ENCODE measurements at regions not wholly inside any gene's neighbourhood (a gene's known extent, or its start where the extent isn't known, plus 50 kb on each side); places are given as distances from the start of the nearest gene placed in this dataset.
A peak's percentile ranks its signal among the peaks of the same experiment; 100 is the strongest.

DNA sequence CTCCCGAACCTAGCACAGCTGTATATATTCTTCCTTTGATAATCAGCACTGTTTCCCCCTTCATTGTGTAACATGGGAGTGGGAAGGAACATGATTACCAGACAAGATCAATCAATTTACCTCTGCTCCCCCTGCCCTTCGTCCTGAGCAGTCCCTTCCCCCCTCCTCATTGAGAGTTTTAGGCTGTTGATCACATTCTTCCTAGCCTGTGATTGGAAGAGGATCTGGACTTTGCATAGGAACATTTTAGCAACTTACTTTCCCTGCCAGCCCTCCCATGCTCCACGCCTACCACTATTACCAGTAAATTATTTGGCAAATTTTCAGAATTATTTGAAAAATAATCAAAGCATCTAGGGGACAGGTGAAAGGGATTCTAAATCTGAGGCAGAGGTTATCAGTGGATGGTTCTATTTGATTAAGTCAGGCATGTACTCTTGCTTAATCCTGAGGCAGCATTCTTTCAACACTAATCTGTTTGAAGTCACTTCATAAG is 62.7 kb upstream of the ABCD3 start (continued):
- TF ChIP-seq EP300 (IDR thresholded peaks at IDR 0.05; ENCODE audit: low read depth in 2 of 2, low read length in 2 of 2) = peak in 1 of 2 experiments; percentile 65; a peak in 2 of 4 replicates
- TF ChIP-seq EP300 (CRISPR knock-in tag; IDR thresholded peaks at IDR 0.05; ENCODE audit: borderline replicate concordance) = no peak
- TF ChIP-seq ZNF274 (CRISPR knock-in tag; IDR thresholded peaks at IDR 0.05) = no peak
- peak; percentile 55; the same call in 1 of the 2 replicates for TF ChIP-seq NR2F6 (IDR thresholded peaks at IDR 0.05)
- no peak for TF ChIP-seq NR2F6 (CRISPR knock-in tag; IDR thresholded peaks at IDR 0.05)
- no peak for TF ChIP-seq SOX6 (IDR thresholded peaks at IDR 0.05)
- TF ChIP-seq SOX6 (CRISPR knock-in tag; IDR thresholded peaks at IDR 0.05) = peak; percentile 68; the same call in 1 of the 2 replicates
- peak; percentile 41; the same call in 1 of the 2 replicates for TF ChIP-seq NR2F2 (IDR thresholded peaks at IDR 0.05; ENCODE audit: borderline replicate concordance, low read depth)
- TF ChIP-seq MIXL1 (CRISPR knock-in tag; IDR thresholded peaks at IDR 0.05) = peak; percentile 41; the same call in 1 of the 2 replicates
- 0 out of 2 replicates have a peak, but pooled peaks have one; percentile 8 for TF ChIP-seq FOXJ3 (CRISPR knock-in tag; IDR thresholded peaks at IDR 0.05; ENCODE audit: borderline replicate concordance)
- peak; percentile 10; the same call in 1 of the 2 replicates for TF ChIP-seq GATAD2A (CRISPR knock-in tag; IDR thresholded peaks at IDR 0.05)
- TF ChIP-seq SRY (CRISPR knock-in tag; IDR thresholded peaks at IDR 0.05) = no peak
- peak; percentile 71 for TF ChIP-seq ISL2 (CRISPR knock-in tag; IDR thresholded peaks at IDR 0.05)
- peak; percentile 65 for TF ChIP-seq MAFF (IDR thresholded peaks at IDR 0.05; ENCODE audit: low read depth, low read length)
- TF ChIP-seq, protein P1, sequence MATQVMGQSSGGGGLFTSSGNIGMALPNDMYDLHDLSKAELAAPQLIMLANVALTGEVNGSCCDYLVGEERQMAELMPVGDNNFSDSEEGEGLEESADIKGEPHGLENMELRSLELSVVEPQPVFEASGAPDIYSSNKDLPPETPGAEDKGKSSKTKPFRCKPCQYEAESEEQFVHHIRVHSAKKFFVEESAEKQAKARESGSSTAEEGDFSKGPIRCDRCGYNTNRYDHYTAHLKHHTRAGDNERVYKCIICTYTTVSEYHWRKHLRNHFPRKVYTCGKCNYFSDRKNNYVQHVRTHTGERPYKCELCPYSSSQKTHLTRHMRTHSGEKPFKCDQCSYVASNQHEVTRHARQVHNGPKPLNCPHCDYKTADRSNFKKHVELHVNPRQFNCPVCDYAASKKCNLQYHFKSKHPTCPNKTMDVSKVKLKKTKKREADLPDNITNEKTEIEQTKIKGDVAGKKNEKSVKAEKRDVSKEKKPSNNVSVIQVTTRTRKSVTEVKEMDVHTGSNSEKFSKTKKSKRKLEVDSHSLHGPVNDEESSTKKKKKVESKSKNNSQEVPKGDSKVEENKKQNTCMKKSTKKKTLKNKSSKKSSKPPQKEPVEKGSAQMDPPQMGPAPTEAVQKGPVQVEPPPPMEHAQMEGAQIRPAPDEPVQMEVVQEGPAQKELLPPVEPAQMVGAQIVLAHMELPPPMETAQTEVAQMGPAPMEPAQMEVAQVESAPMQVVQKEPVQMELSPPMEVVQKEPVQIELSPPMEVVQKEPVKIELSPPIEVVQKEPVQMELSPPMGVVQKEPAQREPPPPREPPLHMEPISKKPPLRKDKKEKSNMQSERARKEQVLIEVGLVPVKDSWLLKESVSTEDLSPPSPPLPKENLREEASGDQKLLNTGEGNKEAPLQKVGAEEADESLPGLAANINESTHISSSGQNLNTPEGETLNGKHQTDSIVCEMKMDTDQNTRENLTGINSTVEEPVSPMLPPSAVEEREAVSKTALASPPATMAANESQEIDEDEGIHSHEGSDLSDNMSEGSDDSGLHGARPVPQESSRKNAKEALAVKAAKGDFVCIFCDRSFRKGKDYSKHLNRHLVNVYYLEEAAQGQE (IDR thresholded peaks at IDR 0.05; ENCODE audit: borderline replicate concordance in 1 of 2, low read depth in 1 of 2, low read length in 2 of 2) = no peak
- TF ChIP-seq KLF6 (CRISPR knock-in tag; IDR thresholded peaks at IDR 0.05) = no peak
- peak; percentile 73 for TF ChIP-seq GFI1 (CRISPR knock-in tag; IDR thresholded peaks at IDR 0.05; ENCODE audit: borderline replicate concordance)
- TF ChIP-seq IRX3 (CRISPR knock-in tag; IDR thresholded peaks at IDR 0.05; ENCODE audit: borderline replicate concordance, low read depth) = no peak
- 0 out of 2 replicates have a peak, but pooled peaks have one; percentile 8 for TF ChIP-seq SMC3 (IDR thresholded peaks at IDR 0.05; ENCODE audit: low read length)
- TF ChIP-seq CREM (IDR thresholded peaks at IDR 0.05) = peak; percentile 45; the same call in 1 of the 2 replicates
- TF ChIP-seq CREM (CRISPR knock-in tag; IDR thresholded peaks at IDR 0.05) = no peak
- TF ChIP-seq FOXP1 (IDR thresholded peaks at IDR 0.05) = no peak
- peak; percentile 37; the same call in 1 of the 2 replicates for TF ChIP-seq FOXP1 (CRISPR knock-in tag; IDR thresholded peaks at IDR 0.05)
- TF ChIP-seq FOXO1 (CRISPR knock-in tag; IDR thresholded peaks at IDR 0.05) = peak; percentile 38; the same call in 1 of the 2 replicates
- no peak for TF ChIP-seq NONO (IDR thresholded peaks at IDR 0.05)
- peak; percentile 52; the same call in 1 of the 2 replicates for TF ChIP-seq NONO (CRISPR knock-in tag; conservative IDR thresholded peaks at IDR 0.05)
- 0 out of 2 replicates have a peak, but pooled peaks have one; percentile 6 for TF ChIP-seq KDM6A (CRISPR knock-in tag; IDR thresholded peaks at IDR 0.05; ENCODE audit: low read depth)
- peak; percentile 40; the same call in 1 of the 2 replicates for TF ChIP-seq BCL6 (CRISPR knock-in tag; IDR thresholded peaks at IDR 0.05)
- TF ChIP-seq CEBPG (CRISPR knock-in tag; IDR thresholded peaks at IDR 0.05) = peak; percentile 89

Data from HepG2 (cell line).